Astrocyte (in vitro differentiated cells and primary cell): ENCODE measurements at regions not wholly inside any gene's neighbourhood (a gene's known extent, or its start where the extent isn't known, plus 50 kb on each side); places are given as distances from the start of the nearest gene placed in this dataset.

Experiments
- DNase-seq: peaks from one replicate; pipeline ENCODE4 v3.0.0-alpha.2; 2010; ENCODE audit warnings: low read depth
- FAIRE-seq: peaks from 2 replicates; lab custom pipeline; 2011; peaks lifted over from hg19 to GRCh38; lab: Jason Lieb, UNC
- H2AFZ ChIP-seq: 2 replicates; pipeline ENCODE4 v1.6.0; 2012; ENCODE audit warnings: low read depth, low read length, inconsistent platforms
- H3K27ac ChIP-seq: 2 replicates; pipeline ENCODE4 v1.5.1; 2011; ENCODE audit warnings: low read depth, low read length, inconsistent platforms
- H3K27me3 ChIP-seq: 2 replicates; pipeline ENCODE4 v1.6.0; 2011; ENCODE audit warnings: low read length, inconsistent platforms; ENCODE audit not compliant: insufficient read depth
- H3K36me3 ChIP-seq: 2 replicates; pipeline ENCODE4 v1.5.1; 2011; ENCODE audit warnings: low read length, inconsistent platforms; ENCODE audit not compliant: insufficient read depth
- H3K4me1 ChIP-seq: 2 replicates; pipeline ENCODE4 v1.5.1; 2011; ENCODE audit warnings: low read length, inconsistent platforms; ENCODE audit not compliant: insufficient read depth
- H3K4me2 ChIP-seq: 2 replicates; pipeline ENCODE4 v1.6.0; 2012; ENCODE audit warnings: low read length, inconsistent platforms
- H3K4me3 ChIP-seq: 2 replicates; pipeline ENCODE4 v1.5.1; 2011; ENCODE audit warnings: low read depth, mild to moderate bottlenecking, low read length, inconsistent platforms; ENCODE audit not compliant: insufficient read depth
- H3K79me2 ChIP-seq: 2 replicates; pipeline ENCODE4 v1.6.0; 2012; ENCODE audit warnings: mild to moderate bottlenecking, low read length, inconsistent platforms; ENCODE audit not compliant: insufficient read depth
- H3K9ac ChIP-seq: 2 replicates; pipeline ENCODE4 v1.6.0; 2012; ENCODE audit warnings: mild to moderate bottlenecking, low read length, inconsistent platforms
- H3K9me3 ChIP-seq: 2 replicates; pipeline ENCODE4 v1.5.1; 2012; ENCODE audit warnings: low read depth, mild to moderate bottlenecking, low read length, inconsistent platforms; ENCODE audit not compliant: insufficient read depth
- H4K20me1 ChIP-seq: 2 replicates; pipeline ENCODE4 v1.6.0; 2012; ENCODE audit warnings: low read length, inconsistent platforms; ENCODE audit not compliant: insufficient read depth
- H3K27ac Mint-ChIP-seq: one replicate; pipeline ENCODE4 v1.8.0; 2021; ENCODE audit warnings: mild to moderate bottlenecking, mixed read lengths; ENCODE audit not compliant: unreplicated experiment
- H3K27me3 Mint-ChIP-seq: one replicate; pipeline ENCODE4 v1.8.0; 2021; ENCODE audit warnings: low read depth, mixed read lengths; ENCODE audit not compliant: unreplicated experiment
- H3K36me3 Mint-ChIP-seq: one replicate; pipeline ENCODE4 v1.8.0; 2021; ENCODE audit warnings: low read depth, mixed read lengths; ENCODE audit not compliant: unreplicated experiment
- H3K4me1 Mint-ChIP-seq: one replicate; pipeline ENCODE4 v1.8.0; 2021; ENCODE audit warnings: low read depth, mixed read lengths; ENCODE audit not compliant: unreplicated experiment
- H3K4me3 Mint-ChIP-seq: one replicate; pipeline ENCODE4 v1.8.0; 2021; ENCODE audit warnings: mild to moderate bottlenecking, moderate library complexity, mixed read lengths; ENCODE audit not compliant: unreplicated experiment
- H3K9me3 Mint-ChIP-seq: one replicate; pipeline ENCODE4 v1.8.0; 2021; ENCODE audit warnings: mild to moderate bottlenecking, mixed read lengths; ENCODE audit not compliant: unreplicated experiment
- CTCF ChIP-seq: IDR thresholded peaks from 2 replicates; pipeline ENCODE4 v1.5.1; 2011; ENCODE audit warnings: low read depth, mild to moderate bottlenecking, inconsistent platforms, low read length, moderate library complexity; ENCODE audit not compliant: insufficient read depth
- EZH2 ChIP-seq: IDR thresholded peaks from 2 replicates; pipeline ENCODE4 v1.6.1; 2012; ENCODE audit warnings: mild to moderate bottlenecking, low read length, inconsistent platforms; ENCODE audit not compliant: insufficient read depth

GRCh38 chr15:97730315-97730714 lies 230.2 kb upstream of the ARRDC4 start:
- Mint-ChIP-seq H3K27me3 (peaks cover 2% of the 10 kb centered on the region), H3K36me3 (no peaks in the 10 kb centered on the region), H3K4me3 (no peak overlapping the region), H3K4me1 (peaks cover 2% of the 10 kb centered on the region), H3K27ac (no peak overlapping the region), H3K9me3 (no peaks in the 10 kb centered on the region)
- Histone ChIP-seq H3K4me1 (no peaks in the 10 kb centered on the region), H3K4me3 (no peak overlapping the region), H3K9ac (no peak overlapping the region), H4K20me1 (no peaks in the 10 kb centered on the region), H3K27ac (no peak overlapping the region), H3K36me3 (no peaks in the 10 kb centered on the region), H3K9me3 (peaks cover 3% of the 10 kb centered on the region), H3K79me2 (no peaks in the 10 kb centered on the region), H3K27me3 (no peaks in the 10 kb centered on the region), H3K4me2 (no peak overlapping the region), H2AFZ (no peak overlapping the region)
- FAIRE-seq (no peak), DNase-seq (no peak)
- no peak for TF ChIP-seq EZH2
- no peak for TF ChIP-seq CTCF

- TF ChIP-seq CTCF: no peak
- TF ChIP-seq EZH2: no peak
- Histone ChIP-seq H3K27me3 (no peaks in the 10 kb centered on the region), H3K9ac (no peak overlapping the region), H4K20me1 (no peaks in the 10 kb centered on the region), H3K9me3 (no peaks in the 10 kb centered on the region), H3K4me2 (no peak overlapping the region), H3K4me3 (no peak overlapping the region), H3K27ac (no peak overlapping the region), H3K36me3 (no peaks in the 10 kb centered on the region), H2AFZ (no peak overlapping the region), H3K4me1 (no peaks in the 10 kb centered on the region), H3K79me2 (no peaks in the 10 kb centered on the region)
- Mint-ChIP-seq H3K4me1 (peaks cover 2% of the 10 kb centered on the region), H3K9me3 (no peaks in the 10 kb centered on the region), H3K36me3 (no peaks in the 10 kb centered on the region), H3K27me3 (peaks cover 2% of the 10 kb centered on the region), H3K27ac (no peak overlapping the region), H3K4me3 (no peak overlapping the region)
- FAIRE-seq (no peak), DNase-seq (no peak)
These were observed 228.6 kb upstream of the ARRDC4 start for GRCh38 chr15:97731859-97732258.

GRCh38 chr15:97733373-97733772 lies 227.1 kb upstream of the ARRDC4 start:
- H3K4me3 ChIP-seq: no peak overlapping the region
- H3K27me3 Mint-ChIP-seq: peaks cover 2% of the 10 kb centered on the region
- H3K4me1 ChIP-seq: no peaks in the 10 kb centered on the region
- FAIRE-seq (no peak), DNase-seq (no peak)
- no peak overlapping the region for H3K4me2 ChIP-seq
- no peaks in the 10 kb centered on the region for H3K9me3 ChIP-seq
- H3K27me3 ChIP-seq: no peaks in the 10 kb centered on the region
- H3K4me1 Mint-ChIP-seq: peaks cover 2% of the 10 kb centered on the region
- H3K4me3 Mint-ChIP-seq: no peak overlapping the region
- H3K27ac ChIP-seq: no peak overlapping the region
- no peak overlapping the region for H3K9ac ChIP-seq
- no peaks in the 10 kb centered on the region for H3K9me3 Mint-ChIP-seq
- no peak overlapping the region for H2AFZ ChIP-seq
- H3K27ac Mint-ChIP-seq: no peak overlapping the region
- H3K79me2 ChIP-seq: no peaks in the 10 kb centered on the region
- no peaks in the 10 kb centered on the region for H4K20me1 ChIP-seq
- TF ChIP-seq CTCF: no peak
- TF ChIP-seq EZH2: no peak
- H3K36me3 Mint-ChIP-seq: no peaks in the 10 kb centered on the region
- H3K36me3 ChIP-seq: no peaks in the 10 kb centered on the region
